SK-N-SH treated with all-trans-retinoic acid at 6 μM for 48 hours (cell line): ENCODE measurements at regions not wholly inside any gene's neighbourhood (a gene's known extent, or its start where the extent isn't known, plus 50 kb on each side); places are given as distances from the start of the nearest gene placed in this dataset.

Experiments used
- ATAC-seq: fragments of 200-7000 bp; cut with Tn5 transposase; 3 replicates; pipeline ENCODE4 v1.9.1; 2020; ENCODE audit warnings: mild to moderate bottlenecking, moderate library complexity
- ARNTL ChIP-seq: fragments of 450-650 bp; formaldehyde crosslinking; IDR thresholded peaks from 2 replicates; pipeline ENCODE4 v1.5.0; 2020; ENCODE audit warnings: low read depth, mild to moderate bottlenecking, moderate library complexity, borderline replicate concordance
- BACH2 ChIP-seq: fragments of 250-450 bp; sonication (Bioruptor Pico); IDR thresholded peaks from 2 replicates; pipeline ENCODE4 v1.9.0; 2021; ENCODE audit warnings: mild to moderate bottlenecking, borderline replicate concordance
- CSDC2 ChIP-seq: fragments of 250-450 bp; sonication (Bioruptor Pico); IDR thresholded peaks from 2 replicates; pipeline ENCODE4 v1.5.0; 2020; ENCODE audit warnings: mild to moderate bottlenecking, moderate library complexity
- ESRRG ChIP-seq: fragments of 250-450 bp; sonication (Bioruptor Pico); IDR thresholded peaks from 2 replicates; pipeline ENCODE4 v1.6.1; 2021; ENCODE audit warnings: mild to moderate bottlenecking
- GLIS3 ChIP-seq: fragments of 250-450 bp; sonication (Bioruptor Pico); IDR thresholded peaks from 2 replicates; pipeline ENCODE4 v1.5.0; 2020; ENCODE audit warnings: mild to moderate bottlenecking, moderate library complexity
- ISL1 ChIP-seq: fragments of 250-450 bp; sonication (Bioruptor Pico); IDR thresholded peaks from 2 replicates; pipeline ENCODE4 v2.1.2; 2022; ENCODE audit warnings: mild to moderate bottlenecking, moderate library complexity
- PPARA ChIP-seq: fragments of 250-450 bp; sonication (Bioruptor Pico); IDR thresholded peaks from 2 replicates; pipeline ENCODE4 v1.5.0; 2020; ENCODE audit warnings: mild to moderate bottlenecking, borderline replicate concordance
- RARB ChIP-seq: fragments of 250-450 bp; sonication (Bioruptor Pico); IDR thresholded peaks from 2 replicates; pipeline ENCODE4 v1.8.0; 2021; ENCODE audit warnings: mild to moderate bottlenecking, moderate library complexity
- SNAI2 ChIP-seq: fragments of 250-450 bp; sonication (Bioruptor Pico); IDR thresholded peaks from 2 replicates; pipeline ENCODE4 v1.5.0; 2020; ENCODE audit warnings: mild to moderate bottlenecking, moderate library complexity
- TCF4 ChIP-seq: fragments of 250-450 bp; sonication (Bioruptor Pico); IDR thresholded peaks from 2 replicates; pipeline ENCODE4 v1.8.0; 2021; ENCODE audit warnings: mild to moderate bottlenecking, moderate library complexity, borderline replicate concordance
- TOX ChIP-seq: fragments of 250-450 bp; sonication (Bioruptor Pico); IDR thresholded peaks from 2 replicates; pipeline ENCODE4 v1.8.0; 2021; ENCODE audit warnings: mild to moderate bottlenecking, moderate library complexity, borderline replicate concordance
- ZC3H10 ChIP-seq: fragments of 250-450 bp; sonication (Bioruptor Pico); IDR thresholded peaks from 2 replicates; pipeline ENCODE4 v1.5.1; 2021; ENCODE audit warnings: mild to moderate bottlenecking, moderate library complexity
- ZFP30 ChIP-seq: fragments of 450-650 bp; formaldehyde crosslinking; IDR thresholded peaks from 2 replicates; pipeline ENCODE4 v1.5.0; 2022; ENCODE audit warnings: mild to moderate bottlenecking, moderate library complexity
- ZNF8 ChIP-seq: fragments of 450-650 bp; formaldehyde crosslinking; IDR thresholded peaks from 2 replicates; pipeline ENCODE4 v1.5.0; 2020; ENCODE audit warnings: mild to moderate bottlenecking, moderate library complexity
- TF ChIP-seq, protein P1 (sequence below): fragments of 250-450 bp; sonication (Bioruptor Pico); IDR thresholded peaks from 2 replicates; pipeline ENCODE4 v1.8.0; 2021; ENCODE audit warnings: low read depth, mild to moderate bottlenecking, moderate library complexity, borderline replicate concordance
- TF ChIP-seq, protein P2 (sequence below): fragments of 250-450 bp; sonication (Bioruptor Pico); IDR thresholded peaks from 2 replicates; pipeline ENCODE4 v1.5.1; 2020; ENCODE audit warnings: low read depth, mild to moderate bottlenecking, moderate library complexity
- TF ChIP-seq, protein P3 (sequence below): fragments of 250-450 bp; sonication (Bioruptor Pico); IDR thresholded peaks from 2 replicates; pipeline ENCODE4 v1.5.0; 2020; ENCODE audit warnings: mild to moderate bottlenecking, moderate library complexity
- TF ChIP-seq, protein P4 (sequence below): fragments of 250-450 bp; sonication (Bioruptor Pico); IDR thresholded peaks from 2 replicates; pipeline ENCODE4 v1.5.1; 2021; ENCODE audit warnings: mild to moderate bottlenecking, moderate library complexity

DNA sequence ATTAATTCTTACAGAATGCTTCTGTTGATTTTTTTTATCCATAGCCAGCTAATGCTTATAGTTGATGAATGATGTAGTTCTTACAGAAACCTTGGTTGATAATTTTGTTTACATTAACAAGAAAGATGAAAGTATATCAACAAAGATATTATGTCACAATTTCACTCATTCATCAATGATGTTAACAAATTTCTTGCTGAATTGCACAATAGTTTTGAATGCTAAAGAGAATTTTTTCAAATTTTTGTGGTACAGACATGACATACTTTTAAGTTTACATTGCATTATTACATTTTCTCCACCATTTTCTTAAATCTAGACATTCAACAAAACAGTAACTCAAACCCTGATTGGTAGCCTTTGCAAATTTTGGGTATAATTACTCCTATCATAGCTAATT lies 236.3 kb downstream of the FOXD2 start:
- TF ChIP-seq TOX (CRISPR knock-in tag): no peak
- TF ChIP-seq, protein P1, sequence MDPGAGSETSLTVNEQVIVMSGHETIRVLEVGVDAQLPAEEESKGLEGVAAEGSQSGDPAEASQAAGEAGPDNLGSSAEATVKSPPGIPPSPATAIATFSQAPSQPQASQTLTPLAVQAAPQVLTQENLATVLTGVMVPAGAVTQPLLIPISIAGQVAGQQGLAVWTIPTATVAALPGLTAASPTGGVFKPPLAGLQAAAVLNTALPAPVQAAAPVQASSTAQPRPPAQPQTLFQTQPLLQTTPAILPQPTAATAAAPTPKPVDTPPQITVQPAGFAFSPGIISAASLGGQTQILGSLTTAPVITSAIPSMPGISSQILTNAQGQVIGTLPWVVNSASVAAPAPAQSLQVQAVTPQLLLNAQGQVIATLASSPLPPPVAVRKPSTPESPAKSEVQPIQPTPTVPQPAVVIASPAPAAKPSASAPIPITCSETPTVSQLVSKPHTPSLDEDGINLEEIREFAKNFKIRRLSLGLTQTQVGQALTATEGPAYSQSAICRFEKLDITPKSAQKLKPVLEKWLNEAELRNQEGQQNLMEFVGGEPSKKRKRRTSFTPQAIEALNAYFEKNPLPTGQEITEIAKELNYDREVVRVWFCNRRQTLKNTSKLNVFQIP (CRISPR knock-in tag): no peak
- no peak for TF ChIP-seq ZNF8 (CRISPR knock-in tag)
- TF ChIP-seq TCF4 (CRISPR knock-in tag): no peak
- no peak for TF ChIP-seq ESRRG (CRISPR knock-in tag)
- TF ChIP-seq, all 23 proteins: peak for 0
- ATAC-seq: no peak

DNA sequence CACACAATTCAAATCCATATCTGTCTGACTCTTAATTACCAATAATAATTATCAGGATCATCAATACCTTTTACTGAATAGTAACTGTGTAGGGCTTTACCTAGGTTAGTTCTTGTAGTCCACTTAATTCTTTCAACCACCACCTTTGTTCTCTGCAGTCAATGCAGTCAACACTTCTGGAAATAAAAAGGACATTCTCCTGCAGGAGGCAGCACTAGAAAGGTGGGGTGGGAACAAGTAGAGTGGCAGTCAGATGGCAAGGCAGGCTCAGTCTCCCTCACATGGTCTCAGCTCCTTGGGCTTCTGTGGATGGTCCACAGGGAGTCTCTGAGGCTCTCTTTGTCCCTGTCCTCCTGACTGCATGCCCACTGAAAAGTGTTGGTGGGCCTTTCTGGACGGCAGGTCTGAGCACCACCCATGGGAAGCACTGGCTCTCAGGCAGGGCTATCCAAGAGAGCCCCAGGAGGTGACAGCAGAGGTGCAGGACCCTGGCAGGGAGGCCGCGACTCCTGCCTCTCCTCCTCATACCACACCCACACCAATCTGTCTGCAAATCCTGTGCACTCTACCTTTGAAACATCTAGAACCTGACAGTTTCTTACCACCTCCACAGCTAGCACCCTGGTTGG lies 237.3 kb downstream of the FOXD2 start:
- TF ChIP-seq, protein P2, sequence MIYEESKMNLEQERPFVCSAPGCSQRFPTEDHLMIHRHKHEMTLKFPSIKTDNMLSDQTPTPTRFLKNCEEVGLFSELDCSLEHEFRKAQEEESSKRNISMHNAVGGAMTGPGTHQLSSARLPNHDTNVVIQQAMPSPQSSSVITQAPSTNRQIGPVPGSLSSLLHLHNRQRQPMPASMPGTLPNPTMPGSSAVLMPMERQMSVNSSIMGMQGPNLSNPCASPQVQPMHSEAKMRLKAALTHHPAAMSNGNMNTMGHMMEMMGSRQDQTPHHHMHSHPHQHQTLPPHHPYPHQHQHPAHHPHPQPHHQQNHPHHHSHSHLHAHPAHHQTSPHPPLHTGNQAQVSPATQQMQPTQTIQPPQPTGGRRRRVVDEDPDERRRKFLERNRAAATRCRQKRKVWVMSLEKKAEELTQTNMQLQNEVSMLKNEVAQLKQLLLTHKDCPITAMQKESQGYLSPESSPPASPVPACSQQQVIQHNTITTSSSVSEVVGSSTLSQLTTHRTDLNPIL (CRISPR knock-in tag): no peak
- TF ChIP-seq TCF4 (CRISPR knock-in tag) (no peak), GLIS3 (no peak), ZC3H10 (CRISPR knock-in tag) (no peak), ISL1 (CRISPR knock-in tag) (no peak), ZFP30 (CRISPR knock-in tag) (no peak)
- TF ChIP-seq, protein P1 (CRISPR knock-in tag): no peak
- TF ChIP-seq, protein P3, sequence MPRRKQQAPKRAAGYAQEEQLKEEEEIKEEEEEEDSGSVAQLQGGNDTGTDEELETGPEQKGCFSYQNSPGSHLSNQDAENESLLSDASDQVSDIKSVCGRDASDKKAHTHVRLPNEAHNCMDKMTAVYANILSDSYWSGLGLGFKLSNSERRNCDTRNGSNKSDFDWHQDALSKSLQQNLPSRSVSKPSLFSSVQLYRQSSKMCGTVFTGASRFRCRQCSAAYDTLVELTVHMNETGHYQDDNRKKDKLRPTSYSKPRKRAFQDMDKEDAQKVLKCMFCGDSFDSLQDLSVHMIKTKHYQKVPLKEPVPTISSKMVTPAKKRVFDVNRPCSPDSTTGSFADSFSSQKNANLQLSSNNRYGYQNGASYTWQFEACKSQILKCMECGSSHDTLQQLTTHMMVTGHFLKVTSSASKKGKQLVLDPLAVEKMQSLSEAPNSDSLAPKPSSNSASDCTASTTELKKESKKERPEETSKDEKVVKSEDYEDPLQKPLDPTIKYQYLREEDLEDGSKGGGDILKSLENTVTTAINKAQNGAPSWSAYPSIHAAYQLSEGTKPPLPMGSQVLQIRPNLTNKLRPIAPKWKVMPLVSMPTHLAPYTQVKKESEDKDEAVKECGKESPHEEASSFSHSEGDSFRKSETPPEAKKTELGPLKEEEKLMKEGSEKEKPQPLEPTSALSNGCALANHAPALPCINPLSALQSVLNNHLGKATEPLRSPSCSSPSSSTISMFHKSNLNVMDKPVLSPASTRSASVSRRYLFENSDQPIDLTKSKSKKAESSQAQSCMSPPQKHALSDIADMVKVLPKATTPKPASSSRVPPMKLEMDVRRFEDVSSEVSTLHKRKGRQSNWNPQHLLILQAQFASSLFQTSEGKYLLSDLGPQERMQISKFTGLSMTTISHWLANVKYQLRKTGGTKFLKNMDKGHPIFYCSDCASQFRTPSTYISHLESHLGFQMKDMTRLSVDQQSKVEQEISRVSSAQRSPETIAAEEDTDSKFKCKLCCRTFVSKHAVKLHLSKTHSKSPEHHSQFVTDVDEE: no peak
- TF ChIP-seq, all 23 proteins: peak for 0
- ATAC-seq: no peak

DNA sequence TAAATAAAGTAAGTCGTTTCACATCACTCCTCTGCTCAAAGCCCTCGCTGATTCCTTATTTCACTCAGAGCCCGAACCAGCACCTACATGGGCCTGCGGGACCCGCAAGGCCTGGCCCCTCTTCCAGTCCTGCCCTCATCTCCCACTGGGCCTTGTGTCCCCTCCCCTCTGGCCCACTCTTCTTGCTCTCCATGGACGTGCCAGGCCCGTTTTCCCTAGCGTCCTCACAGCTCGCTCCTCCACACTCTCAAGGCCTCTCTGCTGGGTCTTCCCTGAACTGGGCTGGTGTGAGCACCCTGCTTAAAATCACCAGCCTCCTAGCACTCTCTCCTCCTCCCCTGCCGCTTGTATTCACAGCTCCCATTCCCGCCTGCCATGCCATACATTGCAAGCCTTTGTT lies 237.9 kb downstream of the FOXD2 start:
- no peak for ATAC-seq
- TF ChIP-seq, protein P1 (CRISPR knock-in tag): no peak
- TF ChIP-seq RARB (CRISPR knock-in tag) (no peak), TCF4 (CRISPR knock-in tag) (no peak), BACH2 (CRISPR knock-in tag) (no peak), ARNTL (CRISPR knock-in tag) (no peak), ISL1 (CRISPR knock-in tag) (no peak), SNAI2 (CRISPR knock-in tag) (no peak), ZFP30 (CRISPR knock-in tag) (no peak), PPARA (CRISPR knock-in tag) (no peak), CSDC2 (CRISPR knock-in tag) (no peak)
- TF ChIP-seq, protein P3: no peak
- TF ChIP-seq, protein P4, sequence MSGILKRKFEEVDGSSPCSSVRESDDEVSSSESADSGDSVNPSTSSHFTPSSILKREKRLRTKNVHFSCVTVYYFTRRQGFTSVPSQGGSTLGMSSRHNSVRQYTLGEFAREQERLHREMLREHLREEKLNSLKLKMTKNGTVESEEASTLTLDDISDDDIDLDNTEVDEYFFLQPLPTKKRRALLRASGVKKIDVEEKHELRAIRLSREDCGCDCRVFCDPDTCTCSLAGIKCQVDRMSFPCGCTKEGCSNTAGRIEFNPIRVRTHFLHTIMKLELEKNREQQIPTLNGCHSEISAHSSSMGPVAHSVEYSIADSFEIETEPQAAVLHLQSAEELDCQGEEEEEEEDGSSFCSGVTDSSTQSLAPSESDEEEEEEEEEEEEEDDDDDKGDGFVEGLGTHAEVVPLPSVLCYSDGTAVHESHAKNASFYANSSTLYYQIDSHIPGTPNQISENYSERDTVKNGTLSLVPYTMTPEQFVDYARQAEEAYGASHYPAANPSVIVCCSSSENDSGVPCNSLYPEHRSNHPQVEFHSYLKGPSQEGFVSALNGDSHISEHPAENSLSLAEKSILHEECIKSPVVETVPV (CRISPR knock-in tag): no peak
- TF ChIP-seq, all 23 proteins: peak for 0
